Activated naive CD4-positive, alpha-beta T cell treated with anti-CD3 and anti-CD28 coated beads, Interleukin-2, amount 10 ng/mL, durations not matched to agents 7 days and 5 days (primary cell): ENCODE measurements at regions not wholly inside any gene's neighbourhood (a gene's known extent, or its start where the extent isn't known, plus 50 kb on each side); places are given as distances from the start of the nearest gene placed in this dataset.
"Not testable (repeated sequence)": the region's sequence is repeated elsewhere in the genome, so short reads cannot be mapped to it uniquely, and the experiment has no call there.

Source experiments
- CTCF ChIA-PET: fragments of 350-600 bp; sonication (Branson Sonifier 250); formaldehyde crosslinking; loops from one replicate; lab custom pipeline; 2021; ENCODE audit warnings: antibody characterized with exemption; lab: Charles Lee
- DNase-seq: peaks from one replicate; pipeline ENCODE4 v3.0.0-alpha.2; 2020
- H3K27ac Mint-ChIP-seq: one replicate; pipeline ENCODE4 v1.8.0; 2021; ENCODE audit warnings: mild to moderate bottlenecking, moderate library complexity, mixed read lengths
- H3K27me3 Mint-ChIP-seq: one replicate; pipeline ENCODE4 v1.8.0; 2021; ENCODE audit warnings: mild to moderate bottlenecking, mixed read lengths
- H3K36me3 Mint-ChIP-seq: one replicate; pipeline ENCODE4 v1.8.0; 2021; ENCODE audit warnings: mixed read lengths
- H3K4me1 Mint-ChIP-seq: one replicate; pipeline ENCODE4 v1.8.0; 2021; ENCODE audit warnings: mixed read lengths
- H3K4me3 Mint-ChIP-seq: one replicate; pipeline ENCODE4 v1.8.0; 2021; ENCODE audit warnings: mild to moderate bottlenecking, moderate library complexity, mixed read lengths
- H3K9me3 Mint-ChIP-seq: one replicate; pipeline ENCODE4 v1.8.0; 2021; ENCODE audit warnings: mixed read lengths

- no peak for DNase-seq
- H3K27me3 Mint-ChIP-seq = no peaks in the 10 kb centered on the region
- no peak overlapping the region for H3K27ac Mint-ChIP-seq
- no peaks in the 10 kb centered on the region for H3K4me1 Mint-ChIP-seq
- no peaks in the 10 kb centered on the region for H3K36me3 Mint-ChIP-seq
- H3K9me3 Mint-ChIP-seq = no peaks in the 10 kb centered on the region
- H3K4me3 Mint-ChIP-seq = no peak overlapping the region
- CTCF ChIA-PET = no interaction called here
Measured at GRCh38 chr3:169029674-169030285, 633.7 kb downstream of the MECOM start.

DNA sequence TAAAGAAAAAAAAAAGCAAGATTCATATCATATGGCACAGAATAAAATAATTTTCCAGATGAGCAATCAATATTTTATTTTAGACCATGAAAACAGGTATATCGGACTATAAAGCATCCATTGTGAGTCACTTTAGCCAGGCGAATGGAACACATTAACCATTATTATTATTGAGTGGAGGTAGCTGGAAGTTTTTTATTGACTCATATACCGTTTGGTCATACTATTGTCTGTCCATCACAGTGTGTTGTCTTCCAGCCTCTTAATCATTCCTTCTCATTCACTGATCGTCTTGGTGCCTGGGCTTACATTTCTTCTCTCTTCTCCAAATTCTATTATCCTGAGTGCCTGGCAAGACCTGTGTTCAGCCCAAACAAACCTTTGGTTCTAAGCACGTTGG, 634.8 kb downstream of the MECOM start:
- DNase-seq = no peak
- H3K4me1 Mint-ChIP-seq = no peaks in the 10 kb centered on the region
- no peaks in the 10 kb centered on the region for H3K36me3 Mint-ChIP-seq
- no peaks in the 10 kb centered on the region for H3K27me3 Mint-ChIP-seq
- no peak overlapping the region for H3K4me3 Mint-ChIP-seq
- no peak overlapping the region for H3K27ac Mint-ChIP-seq
- CTCF ChIA-PET = no interaction called here
- H3K9me3 Mint-ChIP-seq = no peaks in the 10 kb centered on the region

- DNase-seq = no peak
- Mint-ChIP-seq H3K27ac (no peak overlapping the region), H3K9me3 (no peaks in the 10 kb centered on the region), H3K36me3 (no peaks in the 10 kb centered on the region), H3K4me3 (no peak overlapping the region), H3K4me1 (no peaks in the 10 kb centered on the region), H3K27me3 (no peaks in the 10 kb centered on the region)
- CTCF ChIA-PET = no interaction called here
Measured at GRCh38 chr3:169026543-169027182, 636.8 kb downstream of the MECOM start.

DNA sequence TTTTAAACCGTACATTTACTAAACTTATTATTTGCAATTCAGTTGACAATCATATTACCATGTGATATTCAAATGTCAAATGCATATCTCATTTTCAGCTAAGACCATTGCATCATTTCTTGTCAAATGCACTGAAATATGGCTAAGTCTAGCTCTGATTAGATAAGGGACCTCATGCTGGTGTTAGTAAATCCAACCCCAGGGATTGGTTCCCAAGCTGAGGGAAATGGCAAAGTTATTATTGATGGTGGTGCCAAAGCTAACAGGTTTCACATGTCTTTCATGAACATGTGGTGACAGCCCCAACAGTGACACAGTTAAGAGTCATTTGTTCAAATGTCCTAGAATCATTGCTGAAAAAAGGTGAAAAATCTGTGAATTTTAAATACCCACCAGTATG, 641.1 kb downstream of the MECOM start:
- Mint-ChIP-seq H3K27ac (no peak overlapping the region), H3K4me1 (no peaks in the 10 kb centered on the region), H3K4me3 (no peak overlapping the region), H3K36me3 (no peaks in the 10 kb centered on the region), H3K27me3 (no peaks in the 10 kb centered on the region), H3K9me3 (no peaks in the 10 kb centered on the region)
- no peak for DNase-seq
- CTCF ChIA-PET = no interaction called here

GRCh38 chr3:169020371-169020770, 643.1 kb downstream of the MECOM start:
- CTCF ChIA-PET = no interaction called here
- DNase-seq = no peak
- Mint-ChIP-seq H3K9me3 (no peaks in the 10 kb centered on the region), H3K36me3 (no peaks in the 10 kb centered on the region), H3K4me3 (no peak overlapping the region), H3K4me1 (no peaks in the 10 kb centered on the region), H3K27me3 (no peaks in the 10 kb centered on the region), H3K27ac (no peak overlapping the region)

DNA sequence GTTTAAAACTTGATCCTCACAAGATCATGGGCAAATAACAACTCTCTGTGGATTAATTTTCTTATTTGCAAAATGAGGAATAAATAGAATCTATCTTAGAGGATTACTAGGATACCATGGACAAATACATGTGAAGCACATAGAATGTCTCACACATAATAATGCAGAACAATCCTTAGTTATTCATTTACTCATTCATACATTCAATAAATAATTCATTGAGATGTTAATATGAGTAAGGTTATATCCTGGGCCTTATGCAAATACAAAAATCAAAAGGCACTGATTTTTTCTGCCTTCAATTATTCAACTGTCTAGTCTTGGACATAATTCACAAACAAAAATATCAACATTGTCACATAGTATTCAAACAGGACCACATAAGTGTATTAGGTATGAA, 654.1 kb downstream of the MECOM start:
- H3K4me1 Mint-ChIP-seq = no peaks in the 10 kb centered on the region
- no peak overlapping the region for H3K4me3 Mint-ChIP-seq
- CTCF ChIA-PET = no interaction called here
- H3K27ac Mint-ChIP-seq = no peak overlapping the region
- no peaks in the 10 kb centered on the region for H3K27me3 Mint-ChIP-seq
- H3K9me3 Mint-ChIP-seq = no peaks in the 10 kb centered on the region
- no peaks in the 10 kb centered on the region for H3K36me3 Mint-ChIP-seq
- DNase-seq = no peak

GRCh38 chr3:169008776-169009358, 654.6 kb downstream of the MECOM start:
- CTCF ChIA-PET = no interaction called here
- no peaks in the 10 kb centered on the region for H3K9me3 Mint-ChIP-seq
- H3K27me3 Mint-ChIP-seq = no peaks in the 10 kb centered on the region
- no peaks in the 10 kb centered on the region for H3K4me1 Mint-ChIP-seq
- no peak overlapping the region for H3K4me3 Mint-ChIP-seq
- DNase-seq = no peak
- H3K27ac Mint-ChIP-seq = no peak overlapping the region
- no peaks in the 10 kb centered on the region for H3K36me3 Mint-ChIP-seq

- no peaks in the 10 kb centered on the region for H3K36me3 Mint-ChIP-seq
- no peaks in the 10 kb centered on the region for H3K9me3 Mint-ChIP-seq
- H3K4me1 Mint-ChIP-seq = no peaks in the 10 kb centered on the region
- no peaks in the 10 kb centered on the region for H3K27me3 Mint-ChIP-seq
- CTCF ChIA-PET = no interaction called here
- no peak for DNase-seq
- H3K27ac Mint-ChIP-seq = no peak overlapping the region
- H3K4me3 Mint-ChIP-seq = no peak overlapping the region
Measured at GRCh38 chr3:169007145-169007544, 656.4 kb downstream of the MECOM start.

DNA sequence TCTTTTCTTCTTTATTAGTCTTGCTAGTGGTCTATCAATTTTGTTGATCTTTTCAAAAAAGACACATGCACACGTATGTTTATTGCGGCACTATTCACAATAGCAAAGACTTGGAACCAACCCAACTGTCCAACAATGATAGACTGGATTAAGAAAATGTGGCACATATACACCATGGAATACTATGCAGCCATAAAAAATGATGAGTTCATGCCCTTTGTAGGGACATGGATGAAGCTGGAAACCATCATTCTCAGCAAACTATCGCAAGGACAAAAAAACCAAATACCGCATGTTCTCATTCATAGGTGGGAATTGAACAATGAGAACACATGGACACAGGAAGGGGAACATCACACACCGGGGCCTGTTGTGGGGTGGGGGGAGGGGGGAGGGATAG, 657.1 kb downstream of the MECOM start:
- H3K9me3 Mint-ChIP-seq, H3K4me3 Mint-ChIP-seq, DNase-seq, H3K36me3 Mint-ChIP-seq, H3K4me1 Mint-ChIP-seq, H3K27me3 Mint-ChIP-seq, H3K27ac Mint-ChIP-seq, CTCF ChIA-PET: not testable (repeated sequence)

- Mint-ChIP-seq H3K4me1 (no peaks in the 10 kb centered on the region), H3K27ac (no peak overlapping the region), H3K9me3 (no peaks in the 10 kb centered on the region), H3K27me3 (no peaks in the 10 kb centered on the region), H3K36me3 (no peaks in the 10 kb centered on the region), H3K4me3 (no peak overlapping the region)
- DNase-seq = no peak
- CTCF ChIA-PET = no interaction called here
Measured at GRCh38 chr3:169002689-169003088, 660.8 kb downstream of the MECOM start.

DNA sequence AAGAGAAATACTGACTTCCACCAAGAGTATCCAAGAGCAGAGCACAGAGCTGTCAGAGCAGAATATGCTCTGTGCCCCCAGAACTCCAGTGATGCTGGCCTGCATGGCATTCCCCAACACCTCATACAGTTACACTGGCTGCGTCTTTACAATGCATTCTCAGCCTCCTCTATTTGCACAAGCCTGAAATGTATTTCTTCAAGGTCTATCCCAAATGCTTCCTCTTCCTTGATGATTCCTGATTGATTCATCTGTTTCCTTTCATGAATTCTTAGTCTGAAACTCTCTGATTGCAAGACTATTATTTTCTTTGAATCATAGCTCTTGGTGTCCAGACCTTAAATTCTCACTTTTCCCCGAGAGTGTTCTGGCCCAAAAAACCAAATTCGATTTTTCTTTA, 664.7 kb downstream of the MECOM start:
- no peak for DNase-seq
- Mint-ChIP-seq H3K4me3 (no peak overlapping the region), H3K27ac (no peak overlapping the region), H3K9me3 (no peaks in the 10 kb centered on the region), H3K36me3 (no peaks in the 10 kb centered on the region), H3K27me3 (no peaks in the 10 kb centered on the region), H3K4me1 (no peaks in the 10 kb centered on the region)
- CTCF ChIA-PET = no interaction called here

DNA sequence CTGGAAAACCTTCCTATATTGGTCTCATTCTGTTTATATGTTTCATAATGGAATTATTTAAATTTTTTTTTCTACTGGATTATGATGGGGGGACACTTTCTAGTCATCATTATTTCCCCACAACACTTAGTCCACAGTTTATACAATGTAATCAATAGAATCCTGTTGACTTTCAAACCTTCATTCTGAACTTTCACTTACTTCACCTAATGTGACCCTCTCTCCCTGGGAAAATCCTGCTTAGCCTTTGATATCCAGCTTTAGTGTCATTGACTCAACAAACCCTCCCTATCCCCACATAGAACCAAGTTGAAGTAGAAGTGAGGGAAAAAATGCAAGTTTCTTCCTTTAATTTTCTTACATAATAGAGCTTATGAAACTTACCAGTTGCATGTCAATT, 666.0 kb downstream of the MECOM start:
- Mint-ChIP-seq H3K4me3 (no peak overlapping the region), H3K27me3 (no peaks in the 10 kb centered on the region), H3K4me1 (no peaks in the 10 kb centered on the region), H3K27ac (no peak overlapping the region), H3K9me3 (no peaks in the 10 kb centered on the region), H3K36me3 (no peaks in the 10 kb centered on the region)
- CTCF ChIA-PET = no interaction called here
- DNase-seq = no peak

- Mint-ChIP-seq H3K27me3 (no peaks in the 10 kb centered on the region), H3K4me1 (no peaks in the 10 kb centered on the region)
Measured at GRCh38 chr3:168996622-168997021, 666.9 kb downstream of the MECOM start.

DNA sequence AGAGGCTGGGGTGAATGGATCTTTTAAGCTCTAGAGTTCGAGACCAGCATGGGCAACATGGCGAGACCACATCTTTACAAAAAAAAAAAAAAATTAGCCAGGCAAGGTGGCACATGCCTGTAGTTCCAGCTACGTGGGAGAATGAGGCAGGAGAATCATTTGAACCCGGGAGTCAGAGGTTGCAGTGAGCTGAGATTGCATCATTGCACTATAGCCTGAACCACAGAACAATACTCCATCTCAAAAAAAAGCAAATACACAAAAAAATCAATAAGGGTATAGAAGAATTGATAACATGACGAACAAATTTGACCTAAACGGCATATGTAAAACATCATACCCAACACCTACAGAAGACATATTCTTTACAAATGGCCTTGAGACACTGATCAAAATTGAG, 668.4 kb downstream of the MECOM start:
- DNase-seq = no peak
- no peak overlapping the region for H3K27ac Mint-ChIP-seq
- H3K9me3 Mint-ChIP-seq = no peaks in the 10 kb centered on the region
- H3K36me3 Mint-ChIP-seq = no peaks in the 10 kb centered on the region
- H3K4me1 Mint-ChIP-seq = no peaks in the 10 kb centered on the region
- H3K4me3 Mint-ChIP-seq = no peak overlapping the region
- CTCF ChIA-PET = no interaction called here
- no peaks in the 10 kb centered on the region for H3K27me3 Mint-ChIP-seq

More at GRCh38 chr3:168996622-168997021, 666.9 kb downstream of the MECOM start:
- no peak for DNase-seq
- no peaks in the 10 kb centered on the region for H3K9me3 Mint-ChIP-seq
- CTCF ChIA-PET = no interaction called here
- no peak overlapping the region for H3K4me3 Mint-ChIP-seq
- H3K27ac Mint-ChIP-seq = no peak overlapping the region
- H3K36me3 Mint-ChIP-seq = no peaks in the 10 kb centered on the region

- Mint-ChIP-seq H3K4me1 (no peaks in the 10 kb centered on the region), H3K27me3 (no peaks in the 10 kb centered on the region), H3K4me3 (no peak overlapping the region), H3K36me3 (no peaks in the 10 kb centered on the region), H3K27ac (no peak overlapping the region), H3K9me3 (no peaks in the 10 kb centered on the region)
- CTCF ChIA-PET = no interaction called here
- DNase-seq = no peak
Measured at GRCh38 chr3:168991803-168992202, 671.7 kb downstream of the MECOM start.
